Fibroblast of lung (primary cell): ENCODE measurements at regions not wholly inside any gene's neighbourhood (a gene's known extent, or its start where the extent isn't known, plus 50 kb on each side); places are given as distances from the start of the nearest gene placed in this dataset.
A peak's percentile ranks its signal among the peaks of the same experiment; 100 is the strongest.

Experiments used
- CTCF ChIP-seq, 2 donors: IDR thresholded peaks in 1 of 2; conservative IDR thresholded peaks in 1 of 2; 1 replicate in 1 of 2; 2 replicates in 1 of 2; pipeline ENCODE4 v1.5.1; 2011 to 2012; ENCODE audit warnings: low read length in 2 of 2, control low read depth in 1 of 2, inconsistent platforms in 1 of 2, low read depth in 1 of 2, mild to moderate bottlenecking in 1 of 2
- EZH2 ChIP-seq: IDR thresholded peaks from 2 replicates; pipeline ENCODE4 v1.5.1; 2012; ENCODE audit warnings: low read length, control low read depth, mild to moderate bottlenecking; ENCODE audit errors: missing control alignments

- TF ChIP-seq CTCF (conservative IDR thresholded peaks at IDR 0.05 in 1 of 2, IDR thresholded peaks at IDR 0.05 in 1 of 2; ENCODE audit: low read depth in 1 of 2, low read length in 2 of 2) (peak; percentile 30 to 62), EZH2 (no peak)
Observed at GRCh38 chr3:76024640-76025039, 239.3 kb upstream of the ZNF717 start.
